ENCODE measurements at regions not wholly inside any gene's neighbourhood (a gene's known extent, or its start where the extent isn't known, plus 50 kb on each side); places are given as distances from the start of the nearest gene placed in this dataset.

DNA sequence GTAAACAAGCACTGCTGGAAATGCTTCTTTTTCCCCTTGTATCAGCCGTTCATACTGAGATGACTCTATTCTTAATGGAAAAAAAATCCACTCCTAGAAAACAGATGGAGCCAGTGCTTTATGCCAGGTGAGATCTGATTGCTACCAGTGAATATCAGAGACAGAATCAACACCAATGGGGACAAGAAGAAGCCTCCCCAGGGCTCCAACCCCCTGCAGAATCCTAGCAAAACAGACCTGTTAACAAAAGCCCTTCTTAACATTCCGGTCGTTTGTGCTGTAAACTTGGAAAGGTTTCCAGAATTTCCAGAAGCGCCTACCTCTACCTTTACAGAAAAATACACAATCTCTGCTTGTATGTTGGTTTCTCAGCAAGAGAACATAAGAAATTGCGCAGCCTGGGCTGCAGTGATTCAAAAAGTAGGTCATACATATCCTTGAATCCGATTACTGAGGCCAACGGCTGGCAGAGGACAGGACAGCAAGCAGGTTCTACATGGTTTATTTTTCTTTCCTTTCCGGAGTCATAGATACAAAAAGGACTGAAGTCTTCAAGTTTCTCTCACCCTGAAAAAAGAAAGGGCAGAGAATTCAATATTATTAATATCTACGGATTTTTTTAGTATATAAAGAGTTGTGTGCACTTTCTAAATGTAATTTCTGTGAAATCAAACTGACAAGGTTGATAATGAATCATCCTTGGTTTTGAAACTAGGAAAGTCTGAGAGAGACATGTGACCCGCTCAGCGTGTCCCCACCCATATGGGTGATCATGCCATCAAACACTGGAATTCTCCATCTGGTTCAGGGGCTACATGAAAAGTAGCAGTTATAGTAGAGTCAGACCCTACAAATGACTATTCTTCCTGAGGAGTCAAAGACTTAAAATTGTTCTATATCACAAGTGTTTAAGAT lies 266.7 kb upstream of the MGAT5 start:
- Histone ChIP-seq H3K9me3 (no peaks in the 10 kb centered on the region), H3K4me1 (no peaks in the 10 kb centered on the region), H3K4me3 (no peak overlapping the region), H3K27ac (no peak overlapping the region), H3K27me3 (no peaks in the 10 kb centered on the region), H3K36me3 (replicated peaks in 1 of 2; ENCODE audit: insufficient read depth in 1 of 2, low read depth in 2 of 2) (no peaks in the 10 kb centered on the region)
- 52 to 60% methylated on average over 11 of the region's 11 CpGs for WGBS, 2 donors
- intact Hi-C loops (cut with DNase I) = no loop called here
- DNase-seq (no peak), ATAC-seq (no peak)
- TF ChIP-seq, protein P1, sequence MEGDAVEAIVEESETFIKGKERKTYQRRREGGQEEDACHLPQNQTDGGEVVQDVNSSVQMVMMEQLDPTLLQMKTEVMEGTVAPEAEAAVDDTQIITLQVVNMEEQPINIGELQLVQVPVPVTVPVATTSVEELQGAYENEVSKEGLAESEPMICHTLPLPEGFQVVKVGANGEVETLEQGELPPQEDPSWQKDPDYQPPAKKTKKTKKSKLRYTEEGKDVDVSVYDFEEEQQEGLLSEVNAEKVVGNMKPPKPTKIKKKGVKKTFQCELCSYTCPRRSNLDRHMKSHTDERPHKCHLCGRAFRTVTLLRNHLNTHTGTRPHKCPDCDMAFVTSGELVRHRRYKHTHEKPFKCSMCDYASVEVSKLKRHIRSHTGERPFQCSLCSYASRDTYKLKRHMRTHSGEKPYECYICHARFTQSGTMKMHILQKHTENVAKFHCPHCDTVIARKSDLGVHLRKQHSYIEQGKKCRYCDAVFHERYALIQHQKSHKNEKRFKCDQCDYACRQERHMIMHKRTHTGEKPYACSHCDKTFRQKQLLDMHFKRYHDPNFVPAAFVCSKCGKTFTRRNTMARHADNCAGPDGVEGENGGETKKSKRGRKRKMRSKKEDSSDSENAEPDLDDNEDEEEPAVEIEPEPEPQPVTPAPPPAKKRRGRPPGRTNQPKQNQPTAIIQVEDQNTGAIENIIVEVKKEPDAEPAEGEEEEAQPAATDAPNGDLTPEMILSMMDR (IDR thresholded peaks at IDR 0.05) = no peak
- TF ChIP-seq POLR2A (IDR thresholded peaks at IDR 0.05) = no peak

DNA sequence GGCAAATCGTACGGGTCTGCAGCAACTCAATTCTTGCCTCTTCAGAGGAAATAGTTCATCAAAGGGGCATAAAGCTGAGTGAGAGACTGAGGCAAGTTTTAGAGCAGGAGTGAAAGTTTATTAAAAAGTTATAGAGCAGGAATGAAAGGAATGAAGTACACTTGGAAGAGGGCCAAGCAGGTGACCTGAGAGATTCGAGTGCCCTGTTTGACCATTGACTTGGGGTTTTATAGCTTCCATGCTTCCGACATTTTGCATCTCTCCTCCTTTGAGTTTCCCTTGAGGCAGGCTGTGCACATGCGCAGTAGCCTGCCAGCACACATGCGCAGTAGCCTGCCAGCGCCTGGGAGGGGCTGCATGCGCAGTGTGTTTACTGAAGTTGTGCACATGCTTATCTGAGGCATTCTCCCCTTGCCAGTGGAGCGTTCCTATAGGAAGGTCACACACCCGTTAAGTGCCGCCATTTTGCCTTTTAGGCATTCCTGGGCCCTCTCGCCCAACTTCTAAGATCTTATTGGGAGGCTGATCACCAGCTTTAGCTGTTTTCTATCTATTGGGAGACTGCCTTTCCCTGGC lies 265.5 kb upstream of the MGAT5 start:
- ATAC-seq = no peak

DNA sequence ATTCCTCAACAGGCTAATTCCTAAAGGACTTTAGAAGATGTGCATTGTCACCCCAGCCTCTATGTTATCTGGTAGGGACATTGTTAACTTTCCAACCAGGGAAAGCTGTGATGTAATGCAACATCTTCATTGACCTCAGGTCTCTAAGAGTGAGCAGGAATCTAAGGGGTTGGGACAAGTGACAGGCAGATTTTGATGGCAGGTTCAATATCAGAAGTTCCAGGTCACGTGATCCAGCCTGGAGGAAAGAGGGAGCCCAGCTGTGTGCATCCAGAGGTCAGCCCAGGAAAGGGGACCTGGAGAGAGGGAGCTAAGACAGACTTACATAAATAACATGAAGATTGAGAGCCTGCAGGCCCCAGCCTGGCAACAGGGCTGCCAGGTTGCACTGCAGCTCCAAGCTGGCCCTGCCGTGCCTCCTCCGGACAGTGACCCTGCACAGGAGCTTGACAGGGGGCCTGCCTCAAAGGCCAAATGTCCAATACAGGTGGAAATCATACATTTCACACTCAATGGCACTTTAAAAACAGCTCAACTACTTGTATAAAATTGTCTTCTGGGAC lies 262.2 kb upstream of the MGAT5 start:
- Histone ChIP-seq H3K4me3 (no peak overlapping the region), H3K4me1 (no peaks in the 10 kb centered on the region), H3K27me3 (no peaks in the 10 kb centered on the region), H3K27ac (no peak overlapping the region), H3K36me3 (replicated peaks in 1 of 2; ENCODE audit: insufficient read depth in 1 of 2, low read depth in 2 of 2) (no peaks in the 10 kb centered on the region), H3K9me3 (no peaks in the 10 kb centered on the region)
- 79 to 88% methylated on average over 3 of the region's 3 CpGs for WGBS, 2 donors
- intact Hi-C loops (cut with DNase I) = no loop called here
- DNase-seq (no peak), ATAC-seq (no peak)
- TF ChIP-seq POLR2A (IDR thresholded peaks at IDR 0.05) = no peak
- TF ChIP-seq, protein P1 (IDR thresholded peaks at IDR 0.05) = no peak

More for the DNA sequence above, 265.5 kb upstream of the MGAT5 start:
- Histone ChIP-seq H3K27ac (no peak overlapping the region), H3K9me3 (no peaks in the 10 kb centered on the region), H3K4me1 (no peaks in the 10 kb centered on the region), H3K4me3 (no peak overlapping the region), H3K36me3 (replicated peaks in 1 of 2; ENCODE audit: insufficient read depth in 1 of 2, low read depth in 2 of 2) (no peaks in the 10 kb centered on the region), H3K27me3 (no peaks in the 10 kb centered on the region)
- WGBS, 2 donors = 79 to 85% methylated on average over 12 of the region's 12 CpGs
- intact Hi-C loops (cut with DNase I) = no loop called here
- TF ChIP-seq, protein P1 (IDR thresholded peaks at IDR 0.05) = no peak
- no peak for TF ChIP-seq POLR2A (IDR thresholded peaks at IDR 0.05)
- no peak for DNase-seq

DNA sequence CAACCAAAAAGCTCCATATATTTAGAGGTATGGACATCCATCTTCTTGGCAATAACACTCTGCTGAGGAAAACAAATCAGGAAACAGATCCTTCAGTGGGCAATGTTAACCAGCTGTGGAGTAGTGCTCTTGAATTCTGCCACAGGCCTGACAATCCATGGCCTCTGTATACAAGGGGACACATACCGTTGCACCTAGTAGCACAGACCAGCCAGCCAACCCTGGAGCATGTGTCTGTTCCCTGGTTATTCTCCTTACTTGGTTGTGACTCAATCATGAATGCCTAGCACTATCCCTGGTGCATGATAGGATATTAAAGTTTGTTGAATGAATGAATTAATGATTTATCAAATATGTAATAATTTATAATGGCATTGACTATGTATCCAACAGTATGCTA lies 261.4 kb upstream of the MGAT5 start:
- no peak overlapping the region for H3K4me3 ChIP-seq
- no peaks in the 10 kb centered on the region for H3K36me3 ChIP-seq (replicated peaks in 1 of 2; ENCODE audit: insufficient read depth in 1 of 2, low read depth in 2 of 2)
- no peaks in the 10 kb centered on the region for H3K9me3 ChIP-seq
- H3K27ac ChIP-seq = no peak overlapping the region
- no peak for DNase-seq
- no peak for ATAC-seq
- no peaks in the 10 kb centered on the region for H3K4me1 ChIP-seq
- intact Hi-C loops (cut with DNase I) = no loop called here
- H3K27me3 ChIP-seq = no peaks in the 10 kb centered on the region
- TF ChIP-seq, protein P1 (IDR thresholded peaks at IDR 0.05) = no peak
- TF ChIP-seq POLR2A (IDR thresholded peaks at IDR 0.05) = no peak
- 83 to 94% methylated on average over 1 of the region's 1 CpG for WGBS, 2 donors
